ENCODE measurements at regions not wholly inside any gene's neighbourhood (a gene's known extent, or its start where the extent isn't known, plus 50 kb on each side); places are given as distances from the start of the nearest gene placed in this dataset.

DNA sequence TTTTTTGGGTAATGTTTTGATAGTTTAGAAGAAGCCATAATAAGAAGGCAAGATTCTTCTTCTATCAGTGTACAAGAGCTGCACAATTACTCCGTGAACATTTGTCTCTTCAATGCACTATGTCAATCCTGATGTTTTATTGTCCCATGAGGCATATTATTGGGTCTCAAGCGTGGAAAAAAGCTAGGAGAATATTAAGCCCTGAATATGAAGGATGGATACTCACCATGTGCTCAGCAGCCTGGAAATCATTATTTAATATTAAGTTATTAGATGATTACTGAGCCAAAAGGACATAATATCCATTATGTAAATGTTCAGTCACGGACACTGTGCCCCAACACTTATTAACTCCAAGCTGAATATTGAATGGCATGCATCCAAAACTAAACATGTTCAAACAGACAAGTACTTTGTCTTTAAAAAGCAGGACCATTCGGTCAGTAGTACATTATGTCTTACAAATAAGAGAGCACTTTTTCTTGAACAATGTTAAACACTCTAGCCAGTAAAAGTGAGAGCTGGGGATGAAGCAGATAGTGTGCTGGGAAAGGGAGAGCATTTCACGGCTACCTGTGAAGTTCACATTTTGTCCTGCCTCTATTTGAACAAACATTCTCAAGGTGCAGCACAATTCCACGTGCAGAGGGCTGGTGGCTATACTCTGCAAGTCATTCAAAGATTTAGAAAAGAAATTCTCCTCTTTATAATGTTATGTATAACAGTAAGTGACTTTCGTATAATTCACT lies 70.6 kb upstream of the CNR1 start:
- H3K4me3 ChIP-seq (ENCODE audit: low read length): no peak overlapping the region
- no peak for DNase-seq (ENCODE audit: low read depth)
- TF ChIP-seq, protein P1, sequence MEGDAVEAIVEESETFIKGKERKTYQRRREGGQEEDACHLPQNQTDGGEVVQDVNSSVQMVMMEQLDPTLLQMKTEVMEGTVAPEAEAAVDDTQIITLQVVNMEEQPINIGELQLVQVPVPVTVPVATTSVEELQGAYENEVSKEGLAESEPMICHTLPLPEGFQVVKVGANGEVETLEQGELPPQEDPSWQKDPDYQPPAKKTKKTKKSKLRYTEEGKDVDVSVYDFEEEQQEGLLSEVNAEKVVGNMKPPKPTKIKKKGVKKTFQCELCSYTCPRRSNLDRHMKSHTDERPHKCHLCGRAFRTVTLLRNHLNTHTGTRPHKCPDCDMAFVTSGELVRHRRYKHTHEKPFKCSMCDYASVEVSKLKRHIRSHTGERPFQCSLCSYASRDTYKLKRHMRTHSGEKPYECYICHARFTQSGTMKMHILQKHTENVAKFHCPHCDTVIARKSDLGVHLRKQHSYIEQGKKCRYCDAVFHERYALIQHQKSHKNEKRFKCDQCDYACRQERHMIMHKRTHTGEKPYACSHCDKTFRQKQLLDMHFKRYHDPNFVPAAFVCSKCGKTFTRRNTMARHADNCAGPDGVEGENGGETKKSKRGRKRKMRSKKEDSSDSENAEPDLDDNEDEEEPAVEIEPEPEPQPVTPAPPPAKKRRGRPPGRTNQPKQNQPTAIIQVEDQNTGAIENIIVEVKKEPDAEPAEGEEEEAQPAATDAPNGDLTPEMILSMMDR (conservative IDR thresholded peaks at IDR 0.05; ENCODE audit: low read length): no peak

DNA sequence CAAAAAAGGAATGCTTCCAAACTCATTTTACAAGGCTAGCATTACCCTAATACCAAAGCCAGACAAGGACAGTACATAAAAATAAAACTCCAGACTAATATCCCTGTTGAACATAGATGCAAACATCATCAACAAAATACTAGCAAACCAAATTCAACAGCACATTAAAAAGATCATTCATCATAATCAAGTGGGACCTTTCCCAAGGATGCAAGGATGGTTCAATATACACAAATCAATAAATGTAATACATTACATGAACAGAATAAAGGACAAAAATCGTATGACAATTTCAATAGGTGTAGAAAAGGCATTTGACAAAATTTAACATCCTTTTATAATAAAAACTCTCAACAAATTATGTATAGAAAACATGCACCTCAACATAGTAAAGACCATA lies 66.6 kb upstream of the CNR1 start:
- no peak overlapping the region for H3K4me3 ChIP-seq (ENCODE audit: low read length)
- DNase-seq (ENCODE audit: low read depth): no peak
- TF ChIP-seq, protein P1 (conservative IDR thresholded peaks at IDR 0.05; ENCODE audit: low read length): no peak

DNA sequence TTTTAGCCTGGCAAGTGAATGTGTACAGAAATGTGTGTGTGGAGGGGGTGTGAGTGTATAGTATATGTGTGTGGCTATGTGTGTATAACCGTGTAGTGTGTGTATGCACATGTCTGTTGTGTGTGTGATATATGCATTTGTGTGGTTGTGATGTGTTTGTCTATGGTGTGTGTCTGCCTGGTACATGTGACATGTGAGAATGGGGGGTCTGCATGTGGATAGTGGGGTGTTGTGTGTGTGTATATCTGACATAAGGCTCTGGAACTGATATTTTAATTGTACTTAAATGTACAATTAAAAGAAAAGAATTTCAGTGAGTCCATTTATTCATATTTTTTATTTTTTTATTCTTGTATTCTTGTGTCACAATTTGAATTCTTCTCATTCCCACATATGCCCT lies 57.2 kb upstream of the CNR1 start:
- TF ChIP-seq, protein P1 (conservative IDR thresholded peaks at IDR 0.05; ENCODE audit: low read length): no peak

DNA sequence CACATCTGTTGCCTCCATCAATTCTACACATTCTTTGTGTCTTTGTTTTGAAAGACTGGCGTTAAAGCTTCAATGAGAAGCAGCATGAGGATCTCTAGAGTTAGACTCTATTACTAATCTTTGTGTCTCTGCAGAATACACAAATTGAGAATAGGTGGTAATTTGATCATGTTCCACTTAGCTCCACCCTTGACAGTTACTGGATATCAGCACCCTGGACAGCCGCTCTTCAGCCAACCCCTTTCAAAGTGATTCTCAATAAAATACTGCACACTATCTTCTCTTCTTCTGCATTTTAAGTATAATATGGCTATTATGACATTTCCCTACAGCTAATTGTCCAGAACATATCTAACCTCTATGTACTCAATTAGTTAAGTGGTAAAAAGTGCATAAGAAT lies 54.3 kb upstream of the CNR1 start:
- TF ChIP-seq, protein P1 (conservative IDR thresholded peaks at IDR 0.05; ENCODE audit: low read length): no peak
- DNase-seq (ENCODE audit: low read depth): no peak
- no peak overlapping the region for H3K4me3 ChIP-seq (ENCODE audit: low read length)

More for the DNA sequence above, 57.2 kb upstream of the CNR1 start:
- H3K4me3 ChIP-seq (ENCODE audit: low read length): no peak overlapping the region
- DNase-seq (ENCODE audit: low read depth): no peak

DNA sequence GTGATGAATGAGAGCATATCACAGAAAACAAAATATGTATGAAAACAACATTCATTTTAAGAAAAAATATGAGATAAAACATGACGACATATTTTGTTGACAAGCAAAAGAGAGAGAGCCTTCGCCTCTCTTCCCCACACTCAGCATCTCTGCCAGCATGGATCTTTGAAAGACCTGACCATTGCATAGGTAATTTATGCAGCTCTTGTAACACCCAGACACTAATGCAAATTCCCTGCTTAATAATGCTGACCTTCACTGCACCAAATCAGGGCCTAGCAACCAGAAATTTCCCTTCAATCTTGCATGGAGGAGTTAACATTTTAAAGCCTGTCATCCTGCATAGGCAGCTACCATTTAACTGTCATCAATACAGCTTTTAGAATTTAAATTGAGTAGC lies 50.0 kb upstream of the CNR1 start:
- TF ChIP-seq, protein P1 (conservative IDR thresholded peaks at IDR 0.05; ENCODE audit: low read length): no peak
- H3K4me3 ChIP-seq (ENCODE audit: low read length): no peak overlapping the region
- DNase-seq (ENCODE audit: low read depth): no peak

All from AG10803 (cell line).